AG04450 (cell line): ENCODE measurements at regions not wholly inside any gene's neighbourhood (a gene's known extent, or its start where the extent isn't known, plus 50 kb on each side); places are given as distances from the start of the nearest gene placed in this dataset.
"Not testable (repeated sequence)": the region's sequence is repeated elsewhere in the genome, so short reads cannot be mapped to it uniquely, and the experiment has no call there.

Experiments used
- CTCF ChIA-PET: fragments of 300-600, 350-600 bp; formaldehyde crosslinking; extraction: SDS; loops from one replicate; lab custom pipeline; 2022; ENCODE audit warnings: antibody characterized with exemption, inconsistent platforms; lab: Charles Lee
- POLR2A ChIA-PET: fragments of 350-600 bp; formaldehyde crosslinking; extraction: SDS; loops from one replicate; lab custom pipeline; 2021; ENCODE audit warnings: antibody characterized with exemption, inconsistent platforms; lab: Yijun Ruan, JAX
- DNase-seq: peaks from one replicate; pipeline ENCODE4 v3.0.0-alpha.2; 2011; ENCODE audit warnings: low read depth, low spot score
- H3K27ac ChIP-seq: one replicate; pipeline ENCODE4 v1.5.1; 2012; ENCODE audit warnings: low read depth, low read length, control low read depth
- H3K27me3 ChIP-seq: one replicate; pipeline ENCODE4 v1.6.0; 2012; ENCODE audit warnings: low read length; ENCODE audit not compliant: control insufficient read depth, insufficient read depth
- H3K4me3 ChIP-seq: 2 replicates; pipeline ENCODE4 v1.5.1; 2011; ENCODE audit warnings: mild to moderate bottlenecking, low read depth, low read length, control low read depth
- H3K9me3 ChIP-seq: 2 replicates; pipeline ENCODE4 v1.5.1; 2012; ENCODE audit warnings: low read length; ENCODE audit not compliant: control insufficient read depth, insufficient read depth
- CTCF ChIP-seq: IDR thresholded peaks from 2 replicates; pipeline ENCODE4 v1.5.1; 2011; ENCODE audit warnings: low read depth, low read length, control low read depth, inconsistent platforms

- Histone ChIP-seq H3K4me3 (no peak overlapping the region), H3K27ac (no peak overlapping the region), H3K9me3 (no peaks in the 10 kb centered on the region), H3K27me3 (no peaks in the 10 kb centered on the region)
- CTCF ChIA-PET: interaction anchor here (2.3 kb wide), 1 partner anchor 33 kb away, joined by 6 read pairs; no protein-coding TSS in a partner anchor
- TF ChIP-seq CTCF: no peak
- no peak for DNase-seq
- POLR2A ChIA-PET: no interaction called here
Observed at GRCh38 chr6:131486608-131487007, 86.4 kb upstream of the ARG1 start.

- Histone ChIP-seq H3K27ac (no peak overlapping the region), H3K27me3 (no peaks in the 10 kb centered on the region), H3K9me3 (no peaks in the 10 kb centered on the region), H3K4me3 (no peak overlapping the region)
- no peak for TF ChIP-seq CTCF
- CTCF ChIA-PET: no interaction called here
- DNase-seq: no peak
- POLR2A ChIA-PET: no interaction called here
Observed at GRCh38 chr6:131488780-131489179, 84.2 kb upstream of the ARG1 start.

GRCh38 chr6:131490441-131490840, 82.6 kb upstream of the ARG1 start:
- no peak overlapping the region for H3K27ac ChIP-seq
- H3K4me3 ChIP-seq: no peak overlapping the region
- no peaks in the 10 kb centered on the region for H3K9me3 ChIP-seq
- H3K27me3 ChIP-seq: peaks cover 2% of the 10 kb centered on the region
- no peak for DNase-seq
- CTCF ChIA-PET: no interaction called here
- no peak for TF ChIP-seq CTCF
- POLR2A ChIA-PET: no interaction called here

- no peak for DNase-seq
- Histone ChIP-seq H3K27ac (no peak overlapping the region), H3K9me3 (no peaks in the 10 kb centered on the region), H3K4me3 (no peak overlapping the region), H3K27me3 (peaks cover 10% of the 10 kb centered on the region)
- POLR2A ChIA-PET: no interaction called here
- CTCF ChIA-PET: interaction anchor here (2.0 kb wide), 1 partner anchor 27 kb away, joined by 5 read pairs; no protein-coding TSS in a partner anchor
- no peak for TF ChIP-seq CTCF
Observed at GRCh38 chr6:131492932-131493573, 80.0 kb upstream of the ARG1 start.

- CTCF ChIA-PET, DNase-seq, H3K9me3 ChIP-seq, H3K27me3 ChIP-seq, POLR2A ChIA-PET, H3K4me3 ChIP-seq, H3K27ac ChIP-seq: not testable (repeated sequence)
Observed at GRCh38 chr6:131504387-131504786, 68.6 kb upstream of the ARG1 start.
